Right lobe of liver (tissue), 6 donors: ENCODE measurements at regions not wholly inside any gene's neighbourhood (a gene's known extent, or its start where the extent isn't known, plus 50 kb on each side); places are given as distances from the start of the nearest gene placed in this dataset.

Experiments
- ATAC-seq, 4 donors: fragments of 200-7000 bp; cut with Tn5 transposase; one replicate each; pipeline ENCODE4 v1.9.1; 2020; ENCODE audit warnings: mild to moderate bottlenecking in 4 of 4, moderate library complexity in 4 of 4
- DNase-seq, 3 donors: peaks; one replicate each; pipeline ENCODE4 v3.0.0-alpha.2; 2020
- H3K27ac ChIP-seq, 3 donors: fragments of 200-600 bp; one replicate each; pipeline ENCODE4 v1.8.0; 2022
- H3K27me3 ChIP-seq, 2 donors: fragments of 200-600 bp; one replicate each; pipeline ENCODE4 v1.8.0; 2022
- H3K36me3 ChIP-seq, 4 donors: fragments of 200-600 bp; sonication (generic) in 1 of 4; one replicate each; pipeline versions ENCODE4 v1.5.1 to v1.8.0; 2017 to 2022; ENCODE audit warnings: control low read depth in 1 of 4
- H3K4me1 ChIP-seq, 4 donors: fragments of 200-600 bp; sonication (generic) in 1 of 4; one replicate each; pipeline versions ENCODE4 v1.5.1 to v1.8.0; 2017 to 2022; ENCODE audit warnings: control low read depth in 1 of 4
- H3K4me3 ChIP-seq, 3 donors: fragments of 200-600 bp; one replicate each; pipeline ENCODE4 v1.8.0; 2022
- H3K9me3 ChIP-seq, 4 donors: fragments of 200-600 bp; sonication (generic) in 1 of 4; one replicate each; pipeline versions ENCODE4 v1.5.1 to v1.8.0; 2017 to 2022; ENCODE audit warnings: control low read depth in 1 of 4
- POLR2A ChIP-seq: fragments of 450-650 bp; IDR thresholded peaks from one replicate; pipeline ENCODE4 v1.6.1; 2017; ENCODE audit warnings: antibody characterized with exemption, mild to moderate bottlenecking
- whole genome bisulfite sequencing: methylation state at CpG from one replicate; pipeline ENCODE4 v1.1.6; 2018; ENCODE audit warnings: low coverage, low lambda C conversion rate; ENCODE audit not compliant: insufficient coverage; ENCODE audit errors: missing lambda C conversion rate; 5-methylcytosine and 5-hydroxymethylcytosine counted together
- intact Hi-C, 2 donors: fragments of 100-400 bp; cut with DNase I; formaldehyde crosslinking; loops; one replicate each; pipeline versions ENCODE4 v1.11.2 to v1.14.1; 2022
- TF ChIP-seq, protein P1 (sequence below), 4 donors: fragments of 200-600 bp in 3 of 4; fragments of 450-650 bp in 1 of 4; IDR thresholded peaks; one replicate each; pipeline versions ENCODE4 v1.5.1 to v1.8.0; 2016 to 2022; ENCODE audit warnings: antibody characterized with exemption in 4 of 4, mild to moderate bottlenecking in 2 of 4
- donor health status: DM: no; HTN: yes; CAD: no.
- donor health status: DM: no; HTN: no; CAD: no.
- donor health status: DM: no; HTN: no; CAD: no.
- donor health status: DM: no; HTN: yes; CAD: no.
- donor health status: DM: no; HTN: yes; CAD: no.

DNA sequence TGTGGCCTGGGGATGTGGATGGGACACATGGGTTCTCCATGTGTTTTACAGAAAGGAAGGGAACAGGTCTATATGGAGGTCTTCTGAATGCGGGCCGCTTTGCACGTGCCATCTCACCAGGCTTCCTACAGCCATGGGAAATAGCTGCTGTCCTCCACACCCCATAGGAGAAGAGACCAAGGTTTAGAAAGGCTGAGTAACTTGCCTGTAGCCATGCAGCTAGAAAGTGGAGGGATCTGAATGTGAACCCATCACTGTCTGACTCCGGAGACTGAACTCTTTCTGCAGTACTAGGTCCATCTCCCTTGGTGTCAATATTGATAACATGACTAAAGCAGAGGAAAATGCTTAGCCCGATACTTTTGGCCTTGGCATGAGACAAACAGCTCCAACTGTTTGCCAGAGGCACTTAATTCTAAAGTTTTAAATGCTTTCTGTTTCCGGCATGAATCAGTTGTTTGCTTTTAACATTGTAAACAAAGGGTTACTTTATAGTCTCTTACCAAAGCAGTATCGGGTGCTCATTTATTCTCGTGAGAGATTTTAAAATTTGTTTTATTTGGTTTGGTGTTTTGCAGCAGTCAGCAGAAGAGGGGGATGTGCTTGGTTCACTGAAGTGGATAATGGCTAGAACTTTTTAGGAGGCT lies 64.8 kb upstream of the LOXL4 start:
- TF ChIP-seq, protein P1, sequence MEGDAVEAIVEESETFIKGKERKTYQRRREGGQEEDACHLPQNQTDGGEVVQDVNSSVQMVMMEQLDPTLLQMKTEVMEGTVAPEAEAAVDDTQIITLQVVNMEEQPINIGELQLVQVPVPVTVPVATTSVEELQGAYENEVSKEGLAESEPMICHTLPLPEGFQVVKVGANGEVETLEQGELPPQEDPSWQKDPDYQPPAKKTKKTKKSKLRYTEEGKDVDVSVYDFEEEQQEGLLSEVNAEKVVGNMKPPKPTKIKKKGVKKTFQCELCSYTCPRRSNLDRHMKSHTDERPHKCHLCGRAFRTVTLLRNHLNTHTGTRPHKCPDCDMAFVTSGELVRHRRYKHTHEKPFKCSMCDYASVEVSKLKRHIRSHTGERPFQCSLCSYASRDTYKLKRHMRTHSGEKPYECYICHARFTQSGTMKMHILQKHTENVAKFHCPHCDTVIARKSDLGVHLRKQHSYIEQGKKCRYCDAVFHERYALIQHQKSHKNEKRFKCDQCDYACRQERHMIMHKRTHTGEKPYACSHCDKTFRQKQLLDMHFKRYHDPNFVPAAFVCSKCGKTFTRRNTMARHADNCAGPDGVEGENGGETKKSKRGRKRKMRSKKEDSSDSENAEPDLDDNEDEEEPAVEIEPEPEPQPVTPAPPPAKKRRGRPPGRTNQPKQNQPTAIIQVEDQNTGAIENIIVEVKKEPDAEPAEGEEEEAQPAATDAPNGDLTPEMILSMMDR (IDR thresholded peaks at IDR 0.05): no peak
- no peak for TF ChIP-seq POLR2A
- Histone ChIP-seq H3K4me1 (no peaks in the 10 kb centered on the region), H3K4me3 (no peak overlapping the region), H3K36me3 (no peaks in the 10 kb centered on the region), H3K27me3 (no peaks in the 10 kb centered on the region), H3K27ac (no peak overlapping the region), H3K9me3 (no peaks in the 10 kb centered on the region)
- intact Hi-C loops: no loop called here
- ATAC-seq (peak in 1 of 4 donors; percentile 73), DNase-seq (no peak)
- 51% methylated on average over 7 of the region's 8 CpGs for WGBS

DNA sequence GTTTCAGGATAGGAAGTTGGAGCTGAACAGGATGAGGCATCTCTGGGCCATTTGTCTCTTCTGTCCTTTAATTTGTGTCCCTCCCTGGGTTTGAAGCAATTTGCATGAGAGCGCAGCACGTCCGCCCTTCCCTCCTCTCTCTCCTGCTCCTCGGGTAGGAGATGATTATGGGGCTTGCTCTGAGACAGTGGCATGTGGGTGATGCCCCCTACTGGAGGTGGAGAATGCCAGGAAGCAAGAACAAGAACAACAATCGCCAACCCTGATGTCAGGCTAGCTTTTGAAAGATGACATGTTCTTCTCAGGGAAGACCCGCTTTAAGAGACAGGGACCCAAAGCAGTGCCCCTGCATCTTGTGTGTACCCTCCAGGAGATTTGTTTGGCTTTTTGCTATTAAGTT lies 63.9 kb upstream of the LOXL4 start:
- TF ChIP-seq, protein P1 (IDR thresholded peaks at IDR 0.05): peak in 3 of 4 donors; percentile 15 to 49 (median 26)
- TF ChIP-seq POLR2A: no peak
- no peak overlapping the region for H3K27ac ChIP-seq
- no peak overlapping the region for H3K4me3 ChIP-seq
- no peaks in the 10 kb centered on the region for H3K27me3 ChIP-seq
- no peaks in the 10 kb centered on the region for H3K9me3 ChIP-seq
- H3K36me3 ChIP-seq: no peaks in the 10 kb centered on the region
- no peaks in the 10 kb centered on the region for H3K4me1 ChIP-seq
- ATAC-seq (peak; percentile 35 to 58 (median 43)), DNase-seq (no peak)
- WGBS: 67% methylated on average over 4 of the region's 6 CpGs
- intact Hi-C loops: no loop called here

DNA sequence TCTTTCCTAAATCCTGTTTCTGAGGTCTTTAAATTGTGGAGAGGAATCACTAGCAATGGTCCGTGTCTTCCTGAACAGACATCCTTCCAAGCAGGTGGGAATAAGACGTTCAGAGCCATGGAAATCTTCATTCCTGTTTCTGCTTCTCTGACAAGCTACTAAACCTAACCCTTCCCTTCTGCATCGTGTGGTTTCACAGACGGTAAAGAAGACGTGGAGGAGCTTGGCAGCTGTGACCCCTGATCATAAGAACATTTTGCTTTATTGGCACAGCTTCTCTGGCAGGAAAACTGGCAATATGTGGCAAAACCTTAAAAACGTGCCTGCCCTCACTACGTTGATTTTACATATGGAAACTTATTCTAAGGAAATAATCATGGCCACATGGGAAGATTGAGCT lies 63.0 kb upstream of the LOXL4 start:
- Histone ChIP-seq H3K27ac (no peak overlapping the region), H3K4me1 (no peaks in the 10 kb centered on the region), H3K36me3 (no peaks in the 10 kb centered on the region), H3K27me3 (no peaks in the 10 kb centered on the region), H3K4me3 (no peak overlapping the region), H3K9me3 (no peaks in the 10 kb centered on the region)
- DNase-seq (no peak), ATAC-seq (no peak)
- TF ChIP-seq, protein P1 (IDR thresholded peaks at IDR 0.05): no peak
- no peak for TF ChIP-seq POLR2A
- intact Hi-C loops: no loop called here
- 76% methylated on average over 7 of the region's 7 CpGs for WGBS

DNA sequence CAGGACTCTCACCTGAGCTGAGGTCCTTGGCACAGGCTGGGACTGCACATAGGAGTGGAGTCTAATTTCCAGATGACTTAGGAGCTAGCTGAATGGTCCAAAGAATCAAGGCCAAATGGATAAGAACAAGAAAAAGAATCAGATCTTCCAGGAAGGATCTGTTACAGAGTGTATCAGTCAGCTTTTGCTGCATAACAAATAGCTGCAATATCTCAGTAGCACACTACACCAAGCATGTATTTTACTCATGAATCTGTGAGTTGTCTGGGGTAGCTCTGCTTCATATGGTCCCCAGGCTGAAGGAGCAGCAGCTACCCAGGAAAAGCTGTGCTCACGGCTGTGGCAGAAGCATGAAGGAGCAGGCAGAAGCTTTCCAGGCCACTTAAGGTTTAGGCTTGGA lies 60.6 kb upstream of the LOXL4 start:
- no peak overlapping the region for H3K27ac ChIP-seq
- ATAC-seq: no peak
- 100% methylated on average over 1 of the region's 1 CpG for WGBS

More for the DNA sequence above, 60.6 kb upstream of the LOXL4 start:
- DNase-seq: no peak
- Histone ChIP-seq H3K36me3 (no peaks in the 10 kb centered on the region), H3K4me1 (no peaks in the 10 kb centered on the region), H3K27me3 (no peaks in the 10 kb centered on the region), H3K4me3 (no peak overlapping the region), H3K9me3 (no peaks in the 10 kb centered on the region)
- intact Hi-C loops: no loop called here
- TF ChIP-seq, protein P1 (IDR thresholded peaks at IDR 0.05): no peak
- TF ChIP-seq POLR2A: no peak
